ENCODE measurements at regions not wholly inside any gene's neighbourhood (a gene's known extent, or its start where the extent isn't known, plus 50 kb on each side); places are given as distances from the start of the nearest gene placed in this dataset.

- no peak for TF ChIP-seq CTCF (conservative IDR thresholded peaks at IDR 0.05)
- no peak overlapping the region for H3K27ac ChIP-seq
Observed at GRCh38 chr15:96767703-96768434, 437.4 kb downstream of the NR2F2 start.

- TF ChIP-seq CTCF (conservative IDR thresholded peaks at IDR 0.05) = no peak
Observed at GRCh38 chr15:96768435-96768789, 437.9 kb downstream of the NR2F2 start.

GRCh38 chr15:96771035-96771434 is 440.5 kb downstream of the NR2F2 start:
- no peak for TF ChIP-seq CTCF (conservative IDR thresholded peaks at IDR 0.05)
- H3K27ac ChIP-seq = no peak overlapping the region

More at GRCh38 chr15:96768435-96768789, 437.9 kb downstream of the NR2F2 start:
- H3K27ac ChIP-seq = no peak overlapping the region

- H3K27ac ChIP-seq = no peak overlapping the region
- no peak for TF ChIP-seq CTCF (conservative IDR thresholded peaks at IDR 0.05)
Observed at GRCh38 chr15:96774216-96774615, 443.7 kb downstream of the NR2F2 start.

GRCh38 chr15:96783746-96784145 is 453.2 kb downstream of the NR2F2 start:
- no peak for TF ChIP-seq CTCF (conservative IDR thresholded peaks at IDR 0.05)
- H3K27ac ChIP-seq = no peak overlapping the region

GRCh38 chr15:96790004-96790403 is 459.5 kb downstream of the NR2F2 start:
- no peak overlapping the region for H3K27ac ChIP-seq

GRCh38 chr15:96792216-96792615 is 461.7 kb downstream of the NR2F2 start:
- H3K27ac ChIP-seq = no peak overlapping the region
- TF ChIP-seq CTCF (conservative IDR thresholded peaks at IDR 0.05) = no peak

More at GRCh38 chr15:96790004-96790403, 459.5 kb downstream of the NR2F2 start:
- no peak for TF ChIP-seq CTCF (conservative IDR thresholded peaks at IDR 0.05)
